Suprapubic skin (tissue), 4 donors: ENCODE measurements at regions not wholly inside any gene's neighbourhood (a gene's known extent, or its start where the extent isn't known, plus 50 kb on each side); places are given as distances from the start of the nearest gene placed in this dataset.

Source experiments
- DNase-seq, 2 donors: peaks; one replicate each; pipeline ENCODE4 v3.0.0-alpha.2; 2019; ENCODE audit warnings: low spot score in 2 of 2
- H3K27ac ChIP-seq: fragments of 200-600 bp; sonication (generic); one replicate; pipeline ENCODE4 v1.5.1; 2019
- H3K27me3 ChIP-seq: fragments of 200-600 bp; sonication (generic); one replicate; pipeline ENCODE4 v1.5.1; 2019
- H3K36me3 ChIP-seq: fragments of 200-600 bp; sonication (generic); one replicate; pipeline ENCODE4 v1.5.1; 2019
- H3K4me1 ChIP-seq: fragments of 200-600 bp; sonication (generic); one replicate; pipeline ENCODE4 v1.5.1; 2019
- H3K4me3 ChIP-seq: fragments of 200-600 bp; sonication (generic); one replicate; pipeline ENCODE4 v1.5.1; 2019; ENCODE audit warnings: mild to moderate bottlenecking
- H3K9me3 ChIP-seq: fragments of 200-600 bp; sonication (generic); one replicate; pipeline ENCODE4 v1.5.1; 2019
- CTCF ChIP-seq, 2 donors: fragments of 200-600 bp in 1 of 2; fragments of 450-650 bp in 1 of 2; sonication (generic) in 1 of 2; IDR thresholded peaks; one replicate each; pipeline ENCODE4 v1.5.1; 2016 to 2019; ENCODE audit warnings: antibody characterized with exemption in 2 of 2, mild to moderate bottlenecking in 1 of 2, moderate library complexity in 1 of 2
- EP300 ChIP-seq: sonication (generic); formaldehyde crosslinking; IDR thresholded peaks from one replicate; pipeline ENCODE4 v1.6.1; 2017; ENCODE audit warnings: antibody characterized with exemption
- POLR2A ChIP-seq, 2 donors: fragments of 450-650 bp; IDR thresholded peaks; one replicate each; pipeline ENCODE4 v1.6.1; 2017; ENCODE audit warnings: antibody characterized with exemption in 2 of 2, mild to moderate bottlenecking in 2 of 2, moderate library complexity in 2 of 2
- POLR2AphosphoS5 ChIP-seq, 3 donors: sonication (generic); formaldehyde crosslinking; IDR thresholded peaks; one replicate each; pipeline ENCODE4 v1.6.1; 2017; ENCODE audit warnings: antibody characterized with exemption in 3 of 3
- WGBS: methylation state at CpG from one replicate; pipeline ENCODE4 v1.1.5; 2018; 5-methylcytosine and 5-hydroxymethylcytosine counted together

- WGBS: 74% methylated on average over 11 of the region's 11 CpGs
- H3K9me3 ChIP-seq: no peaks in the 10 kb centered on the region
- H3K4me3 ChIP-seq: no peak overlapping the region
- H3K36me3 ChIP-seq: no peaks in the 10 kb centered on the region
- H3K4me1 ChIP-seq: no peaks in the 10 kb centered on the region
- no peak for DNase-seq
- H3K27me3 ChIP-seq: no peaks in the 10 kb centered on the region
- TF ChIP-seq POLR2AphosphoS5 (IDR thresholded peaks at IDR 0.05): no peak
- no peak for TF ChIP-seq EP300
- TF ChIP-seq CTCF (IDR thresholded peaks at IDR 0.05): no peak
- no peak for TF ChIP-seq POLR2A (IDR thresholded peaks at IDR 0.05)
- H3K27ac ChIP-seq: no peak overlapping the region
Observed at GRCh38 chrX:39439906-39440798, 638.9 kb downstream of the MID1IP1 start.

GRCh38 chrX:39440799-39441284 is 639.6 kb downstream of the MID1IP1 start:
- no peaks in the 10 kb centered on the region for H3K27me3 ChIP-seq
- no peak overlapping the region for H3K4me3 ChIP-seq
- DNase-seq: no peak
- H3K36me3 ChIP-seq: no peaks in the 10 kb centered on the region
- no peak overlapping the region for H3K27ac ChIP-seq
- no peak for TF ChIP-seq CTCF (IDR thresholded peaks at IDR 0.05)
- no peak for TF ChIP-seq POLR2A (IDR thresholded peaks at IDR 0.05)
- no peak for TF ChIP-seq POLR2AphosphoS5 (IDR thresholded peaks at IDR 0.05)
- no peak for TF ChIP-seq EP300
- no peaks in the 10 kb centered on the region for H3K4me1 ChIP-seq
- no peaks in the 10 kb centered on the region for H3K9me3 ChIP-seq

GRCh38 chrX:39442332-39442731 is 641.1 kb downstream of the MID1IP1 start:
- Histone ChIP-seq H3K36me3 (no peaks in the 10 kb centered on the region), H3K4me3 (no peak overlapping the region), H3K27me3 (no peaks in the 10 kb centered on the region), H3K9me3 (no peaks in the 10 kb centered on the region), H3K4me1 (no peaks in the 10 kb centered on the region), H3K27ac (no peak overlapping the region)
- TF ChIP-seq POLR2AphosphoS5 (IDR thresholded peaks at IDR 0.05) (no peak), CTCF (IDR thresholded peaks at IDR 0.05) (no peak), POLR2A (IDR thresholded peaks at IDR 0.05) (no peak), EP300 (no peak)
- DNase-seq: no peak
- WGBS: 91% methylated on average over 1 of the region's 1 CpG

GRCh38 chrX:39443240-39443639 is 642.0 kb downstream of the MID1IP1 start:
- H3K4me3 ChIP-seq: no peak overlapping the region
- H3K4me1 ChIP-seq: no peaks in the 10 kb centered on the region
- TF ChIP-seq EP300: no peak
- no peak for TF ChIP-seq POLR2A (IDR thresholded peaks at IDR 0.05)
- TF ChIP-seq POLR2AphosphoS5 (IDR thresholded peaks at IDR 0.05): no peak
- TF ChIP-seq CTCF (IDR thresholded peaks at IDR 0.05): no peak
- H3K9me3 ChIP-seq: no peaks in the 10 kb centered on the region
- H3K36me3 ChIP-seq: no peaks in the 10 kb centered on the region
- H3K27ac ChIP-seq: no peak overlapping the region
- 91% methylated on average over 2 of the region's 2 CpGs for WGBS
- no peaks in the 10 kb centered on the region for H3K27me3 ChIP-seq
- DNase-seq: no peak

- Histone ChIP-seq H3K9me3 (no peaks in the 10 kb centered on the region), H3K36me3 (no peaks in the 10 kb centered on the region), H3K27me3 (no peaks in the 10 kb centered on the region), H3K27ac (no peak overlapping the region), H3K4me1 (no peaks in the 10 kb centered on the region), H3K4me3 (no peak overlapping the region)
- WGBS: 61% methylated on average over 4 of the region's 4 CpGs
- TF ChIP-seq POLR2AphosphoS5 (IDR thresholded peaks at IDR 0.05) (no peak), POLR2A (IDR thresholded peaks at IDR 0.05) (no peak), EP300 (no peak), CTCF (IDR thresholded peaks at IDR 0.05) (no peak)
- DNase-seq: no peak
Observed at GRCh38 chrX:39445336-39445735, 644.1 kb downstream of the MID1IP1 start.
